Breast epithelium (tissue), 4 donors: ENCODE measurements at regions not wholly inside any gene's neighbourhood (a gene's known extent, or its start where the extent isn't known, plus 50 kb on each side); places are given as distances from the start of the nearest gene placed in this dataset.
A peak's percentile ranks its signal among the peaks of the same experiment; 100 is the strongest.
"Not testable (repeated sequence)": the region's sequence is repeated elsewhere in the genome, so short reads cannot be mapped to it uniquely, and the experiment has no call there.

ENCODE experiments used
- DNase-seq, 2 donors: peaks; one replicate each; pipeline ENCODE4 v3.0.0-alpha.2; 2019; ENCODE audit warnings: low spot score in 2 of 2
- H3K27ac ChIP-seq, 2 donors: fragments of 200-600 bp; sonication (generic) in 1 of 2; one replicate each; pipeline ENCODE4 v1.5.1; 2016 to 2019; ENCODE audit warnings: mild to moderate bottlenecking in 1 of 2
- H3K27me3 ChIP-seq, 2 donors: fragments of 200-600 bp; sonication (generic) in 1 of 2; one replicate each; pipeline versions ENCODE4 v1.5.1 to v1.6.0; 2017 to 2019; ENCODE audit warnings: control low read depth in 1 of 2, mild to moderate bottlenecking in 1 of 2
- H3K36me3 ChIP-seq: fragments of 200-600 bp; one replicate; pipeline ENCODE4 v1.5.1; 2019
- H3K4me1 ChIP-seq, 2 donors: fragments of 200-600 bp; sonication (generic); one replicate each; pipeline ENCODE4 v1.5.1; 2016 to 2019; ENCODE audit warnings: control low read depth in 1 of 2
- H3K4me3 ChIP-seq, 3 donors: fragments of 200-600 bp; sonication (generic); 1 replicate in 2 of 3; 2 replicates in 1 of 3; pipeline ENCODE4 v1.5.1; 2016 to 2019; ENCODE audit warnings: mild to moderate bottlenecking in 3 of 3, moderate library complexity in 2 of 3
- H3K9me3 ChIP-seq, 2 donors: fragments of 200-600 bp; sonication (generic) in 1 of 2; one replicate each; pipeline ENCODE4 v1.5.1; 2016 to 2019; ENCODE audit warnings: control low read depth in 1 of 2
- CTCF ChIP-seq, 3 donors: fragments of 450-650 bp; IDR thresholded peaks; one replicate each; pipeline ENCODE4 v1.5.1; 2016 to 2017; ENCODE audit warnings: antibody characterized with exemption in 3 of 3, mild to moderate bottlenecking in 3 of 3, moderate library complexity in 3 of 3
- POLR2A ChIP-seq: fragments of 450-650 bp; IDR thresholded peaks from one replicate; pipeline ENCODE4 v1.6.1; 2016; ENCODE audit warnings: antibody characterized with exemption, mild to moderate bottlenecking, moderate library complexity
- POLR2AphosphoS5 ChIP-seq, 3 donors: sonication (generic); formaldehyde crosslinking; IDR thresholded peaks; one replicate each; pipeline ENCODE4 v1.6.1; 2017; ENCODE audit warnings: antibody characterized with exemption in 3 of 3
- intact Hi-C: fragments of 100-400 bp; cut with DNase I; formaldehyde crosslinking; loops from one replicate; pipeline ENCODE4 v1.15.1; 2023; ENCODE audit warnings: low total_unique reads

DNA sequence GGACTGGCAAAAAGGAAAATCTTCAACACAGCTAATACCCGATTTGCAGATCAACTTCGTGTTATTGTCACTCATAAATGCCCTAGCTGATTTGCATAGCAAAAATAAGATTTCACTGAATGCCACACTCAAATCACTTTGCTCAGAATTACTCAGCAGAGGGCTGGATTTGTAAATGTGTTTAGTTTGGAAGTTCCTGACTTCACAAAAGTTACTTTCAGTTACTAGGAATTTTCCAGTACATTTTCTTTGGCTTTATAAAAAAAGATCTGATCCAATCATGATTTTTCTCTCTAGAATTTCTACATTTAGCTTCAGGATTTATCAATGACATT, 433.3 kb upstream of the ID2 start:
- H3K4me3 ChIP-seq = no peak overlapping the region
- no peak for DNase-seq
- no peaks in the 10 kb centered on the region for H3K4me1 ChIP-seq
- TF ChIP-seq CTCF (IDR thresholded peaks at IDR 0.05) (no peak), POLR2A (no peak), POLR2AphosphoS5 (IDR thresholded peaks at IDR 0.05) (no peak)
- no peaks in the 10 kb centered on the region for H3K27me3 ChIP-seq
- intact Hi-C loops = no loop called here
- peak overlapping the region in 1 of 2 donors; percentile 61 for H3K27ac ChIP-seq
- H3K36me3 ChIP-seq = no peaks in the 10 kb centered on the region
- H3K9me3 ChIP-seq = peaks cover 4 to 5% of the 10 kb centered on the region in 2 donors

DNA sequence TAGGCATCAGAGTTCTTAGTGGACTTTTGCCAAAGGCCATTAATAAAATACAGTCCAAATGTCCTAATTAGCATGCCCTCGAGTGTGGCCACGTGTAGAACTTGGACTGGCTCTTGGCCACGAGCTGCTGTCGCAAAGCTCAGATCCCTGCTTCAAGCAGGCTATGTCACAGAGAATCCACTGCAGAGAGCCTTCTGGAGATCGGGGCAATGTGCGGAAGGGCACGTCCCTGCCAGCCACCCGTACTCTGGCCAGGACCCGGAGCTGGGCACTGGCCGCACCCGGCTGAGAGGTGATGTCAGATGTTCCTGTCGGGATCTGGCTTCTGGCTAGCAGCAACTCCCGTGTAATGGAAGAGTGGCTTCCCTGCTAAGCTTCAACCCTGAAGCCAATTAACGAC, 432.7 kb upstream of the ID2 start:
- intact Hi-C loops = loop anchor here (1.0 kb wide), 1 partner anchor 11 kb away; no protein-coding TSS in a partner anchor
- H3K4me3 ChIP-seq = no peak overlapping the region

DNA sequence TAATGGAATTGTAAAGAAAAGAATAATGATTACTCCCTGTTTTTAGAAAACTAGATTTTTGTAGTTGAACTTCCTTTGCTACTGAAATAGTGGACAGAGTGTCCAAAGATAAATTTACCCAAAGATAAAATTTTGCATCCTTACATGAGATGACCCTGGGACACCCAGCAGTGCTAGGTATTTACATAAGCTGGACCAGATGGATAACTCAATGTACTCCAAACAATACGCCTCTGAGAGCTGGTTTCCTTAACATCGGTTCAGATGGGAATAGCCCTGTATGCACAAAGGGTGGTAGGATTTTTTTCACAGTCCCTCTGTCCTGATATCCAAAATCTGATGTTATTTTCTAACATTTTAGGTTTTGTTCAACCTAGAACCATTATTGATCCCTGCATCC, 432.1 kb upstream of the ID2 start:
- Histone ChIP-seq H3K4me3 (no peak overlapping the region), H3K27ac (no peak overlapping the region), H3K9me3 (no peaks in the 10 kb centered on the region), H3K27me3 (no peaks in the 10 kb centered on the region), H3K4me1 (no peaks in the 10 kb centered on the region), H3K36me3 (no peaks in the 10 kb centered on the region)
- intact Hi-C loops = loop anchor here (1.0 kb wide), 1 partner anchor 11 kb away; no protein-coding TSS in a partner anchor
- no peak for TF ChIP-seq POLR2A
- TF ChIP-seq CTCF (IDR thresholded peaks at IDR 0.05) = no peak
- TF ChIP-seq POLR2AphosphoS5 (IDR thresholded peaks at IDR 0.05) = no peak
- no peak for DNase-seq

More for the DNA sequence above, 432.7 kb upstream of the ID2 start:
- H3K4me1 ChIP-seq = no peaks in the 10 kb centered on the region
- H3K36me3 ChIP-seq = no peaks in the 10 kb centered on the region
- H3K27ac ChIP-seq = peak overlapping the region in 1 of 2 donors; percentile 38
- no peak for DNase-seq
- no peaks in the 10 kb centered on the region for H3K9me3 ChIP-seq
- no peak for TF ChIP-seq CTCF (IDR thresholded peaks at IDR 0.05)
- no peak for TF ChIP-seq POLR2AphosphoS5 (IDR thresholded peaks at IDR 0.05)
- no peak for TF ChIP-seq POLR2A
- no peaks in the 10 kb centered on the region for H3K27me3 ChIP-seq

- H3K9me3 ChIP-seq, H3K27me3 ChIP-seq, DNase-seq, H3K4me1 ChIP-seq, H3K27ac ChIP-seq, intact Hi-C loops, H3K4me3 ChIP-seq, H3K36me3 ChIP-seq: not testable (repeated sequence)
Measured at GRCh38 chr2:8250290-8250689, 431.6 kb upstream of the ID2 start.

DNA sequence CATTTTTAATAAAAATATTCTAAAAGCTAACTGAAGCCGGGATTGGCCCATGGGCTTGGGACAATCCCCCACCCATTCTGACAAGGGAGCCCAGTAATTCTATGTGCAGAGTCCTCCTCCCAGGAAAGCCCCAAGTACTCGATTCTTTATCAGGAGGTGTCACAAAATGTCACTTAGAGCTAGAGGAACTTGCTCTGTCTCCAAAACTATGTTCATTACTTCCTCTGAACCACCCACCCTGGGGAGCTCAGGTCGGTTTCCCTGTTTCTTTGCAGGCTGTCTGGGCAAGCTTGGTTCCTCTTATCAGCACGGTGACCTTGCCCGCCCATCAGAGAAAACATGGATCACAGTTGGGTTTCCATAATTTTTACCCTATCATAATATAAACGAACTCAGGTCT, 430.6 kb upstream of the ID2 start:
- Histone ChIP-seq H3K4me1 (no peaks in the 10 kb centered on the region), H3K9me3 (no peaks in the 10 kb centered on the region), H3K4me3 (no peak overlapping the region), H3K36me3 (no peaks in the 10 kb centered on the region), H3K27me3 (no peaks in the 10 kb centered on the region), H3K27ac (no peak overlapping the region)
- TF ChIP-seq CTCF (IDR thresholded peaks at IDR 0.05) (no peak), POLR2AphosphoS5 (IDR thresholded peaks at IDR 0.05) (no peak), POLR2A (no peak)
- intact Hi-C loops = no loop called here
- DNase-seq = no peak

- Histone ChIP-seq H3K4me1 (no peaks in the 10 kb centered on the region), H3K9me3 (no peaks in the 10 kb centered on the region), H3K4me3 (no peak overlapping the region), H3K27me3 (no peaks in the 10 kb centered on the region), H3K27ac (no peak overlapping the region), H3K36me3 (no peaks in the 10 kb centered on the region)
- TF ChIP-seq CTCF (IDR thresholded peaks at IDR 0.05) = no peak
- intact Hi-C loops = no loop called here
- DNase-seq = no peak
Measured at GRCh38 chr2:8251856-8252255, 430.0 kb upstream of the ID2 start.
